GM12892 (cell line): ENCODE measurements at regions not wholly inside any gene's neighbourhood (a gene's known extent, or its start where the extent isn't known, plus 50 kb on each side); places are given as distances from the start of the nearest gene placed in this dataset.

Source experiments
- DNase-seq: peaks from one replicate; pipeline ENCODE4 v3.0.0; 2011; ENCODE audit not compliant: insufficient read length
- FAIRE-seq: peaks from 2 replicates; lab custom pipeline; 2011; peaks lifted over from hg19 to GRCh38; lab: Jason Lieb, UNC
- POLR2A ChIP-seq: IDR thresholded peaks from 2 replicates; pipeline ENCODE4 v1.6.1; 2011; ENCODE audit warnings: low read depth, low read length, control low read depth
- POLR2AphosphoS5 ChIP-seq: IDR thresholded peaks from 2 replicates; pipeline ENCODE4 v1.6.1; 2011; ENCODE audit warnings: low read depth, low read length, control low read depth
- TAF1 ChIP-seq: IDR thresholded peaks from 2 replicates; pipeline ENCODE4 v1.6.1; 2011; ENCODE audit warnings: low read depth, mild to moderate bottlenecking, control low read depth, low read length, borderline replicate concordance

GRCh38 chr3:124075753-124076152, 83.8 kb upstream of the ROPN1 start:
- TF ChIP-seq TAF1 (no peak), POLR2A (no peak), POLR2AphosphoS5 (no peak)
- no peak for DNase-seq
- FAIRE-seq: no peak

DNA sequence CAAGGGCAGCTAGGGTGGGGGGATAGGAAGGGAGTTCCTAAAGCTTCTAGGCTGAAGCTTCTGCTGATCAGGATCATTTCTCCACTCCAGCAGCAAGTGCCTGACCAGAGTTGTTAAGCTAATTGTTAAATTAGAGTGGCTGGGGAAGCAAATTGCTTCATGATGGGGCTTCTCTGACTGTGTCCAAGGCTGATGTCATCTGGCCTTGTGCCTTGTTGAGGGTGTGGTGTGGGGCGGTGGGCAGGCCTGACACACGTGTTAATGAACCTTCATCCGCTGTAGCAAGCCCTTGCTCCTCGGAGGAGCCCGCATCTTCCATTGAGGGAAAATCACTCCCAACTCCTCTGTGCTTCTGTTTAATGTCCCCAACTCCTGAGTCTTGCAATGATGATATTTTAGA, 84.3 kb upstream of the ROPN1 start:
- FAIRE-seq: no peak
- DNase-seq: no peak
- TF ChIP-seq POLR2A (no peak), POLR2AphosphoS5 (no peak), TAF1 (no peak)

DNA sequence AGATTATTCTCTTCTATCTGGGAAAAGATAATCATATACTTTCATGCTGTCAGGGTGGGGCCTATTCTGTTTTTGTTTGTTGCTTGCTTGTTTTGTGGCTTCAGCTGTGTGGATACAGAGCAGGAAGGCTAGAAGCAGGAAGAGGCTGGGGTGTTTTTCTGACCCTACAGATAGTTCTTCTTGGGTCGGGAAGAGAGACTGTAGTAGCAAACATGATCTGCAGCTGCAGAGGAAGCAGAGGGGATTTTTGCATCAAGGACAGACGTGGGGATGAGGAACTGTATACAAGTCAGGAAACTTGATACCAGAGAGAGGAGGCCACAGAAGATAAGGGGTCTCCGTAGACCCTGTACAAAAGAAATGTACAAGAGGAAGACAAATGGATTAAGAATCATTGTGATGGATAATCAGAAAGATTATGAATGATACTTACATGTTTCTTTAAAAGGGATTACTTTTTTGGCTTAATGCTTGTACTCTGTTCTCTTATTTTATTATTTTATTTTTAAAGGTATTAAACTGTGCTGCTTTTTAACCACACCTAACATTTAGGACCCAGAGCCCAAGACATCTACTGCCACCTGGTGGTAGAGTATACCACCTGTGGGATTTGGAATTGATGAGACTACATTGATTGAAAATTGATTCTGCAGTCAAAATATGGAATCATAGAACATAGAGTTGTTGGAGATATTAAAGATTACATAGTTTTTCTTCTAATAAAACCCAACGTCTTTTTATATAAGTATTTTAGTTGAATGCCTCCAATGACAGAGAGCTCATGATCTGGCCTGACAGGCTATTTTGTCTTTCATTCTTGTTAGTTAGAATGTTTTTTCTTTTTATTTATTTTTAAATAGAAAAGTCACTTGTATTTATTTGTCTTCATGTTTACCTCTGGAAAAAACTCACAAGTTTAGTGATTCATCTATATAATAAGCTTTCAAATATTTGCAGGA, 87.3 kb upstream of the ROPN1 start:
- no peak for DNase-seq
- TF ChIP-seq POLR2A (no peak), POLR2AphosphoS5 (no peak), TAF1 (no peak)
- FAIRE-seq: no peak

DNA sequence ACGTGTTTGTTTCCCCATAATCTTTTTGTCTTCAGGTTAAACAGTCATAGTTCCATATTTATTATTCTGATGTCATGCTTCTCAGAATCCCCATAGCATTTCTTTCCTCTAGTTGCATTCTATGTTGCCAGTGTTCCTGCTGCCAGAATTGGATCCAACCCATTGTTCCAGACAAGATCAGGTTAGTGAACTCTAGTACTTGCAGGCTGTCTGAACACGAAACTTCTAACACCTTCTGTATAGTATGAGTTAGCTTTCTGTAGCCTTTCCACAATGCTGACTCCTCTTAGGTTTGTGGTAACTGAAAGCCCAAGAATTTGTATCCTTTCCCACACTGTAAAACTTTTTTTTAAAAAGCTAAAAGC, 88.0 kb upstream of the ROPN1 start:
- no peak for FAIRE-seq
- DNase-seq: no peak
- TF ChIP-seq POLR2A (no peak), TAF1 (no peak), POLR2AphosphoS5 (no peak)

- TF ChIP-seq POLR2A (no peak), TAF1 (no peak), POLR2AphosphoS5 (no peak)
- DNase-seq (no peak), FAIRE-seq (no peak)
Measured at GRCh38 chr3:124082343-124082742, 90.4 kb upstream of the ROPN1 start.

DNA sequence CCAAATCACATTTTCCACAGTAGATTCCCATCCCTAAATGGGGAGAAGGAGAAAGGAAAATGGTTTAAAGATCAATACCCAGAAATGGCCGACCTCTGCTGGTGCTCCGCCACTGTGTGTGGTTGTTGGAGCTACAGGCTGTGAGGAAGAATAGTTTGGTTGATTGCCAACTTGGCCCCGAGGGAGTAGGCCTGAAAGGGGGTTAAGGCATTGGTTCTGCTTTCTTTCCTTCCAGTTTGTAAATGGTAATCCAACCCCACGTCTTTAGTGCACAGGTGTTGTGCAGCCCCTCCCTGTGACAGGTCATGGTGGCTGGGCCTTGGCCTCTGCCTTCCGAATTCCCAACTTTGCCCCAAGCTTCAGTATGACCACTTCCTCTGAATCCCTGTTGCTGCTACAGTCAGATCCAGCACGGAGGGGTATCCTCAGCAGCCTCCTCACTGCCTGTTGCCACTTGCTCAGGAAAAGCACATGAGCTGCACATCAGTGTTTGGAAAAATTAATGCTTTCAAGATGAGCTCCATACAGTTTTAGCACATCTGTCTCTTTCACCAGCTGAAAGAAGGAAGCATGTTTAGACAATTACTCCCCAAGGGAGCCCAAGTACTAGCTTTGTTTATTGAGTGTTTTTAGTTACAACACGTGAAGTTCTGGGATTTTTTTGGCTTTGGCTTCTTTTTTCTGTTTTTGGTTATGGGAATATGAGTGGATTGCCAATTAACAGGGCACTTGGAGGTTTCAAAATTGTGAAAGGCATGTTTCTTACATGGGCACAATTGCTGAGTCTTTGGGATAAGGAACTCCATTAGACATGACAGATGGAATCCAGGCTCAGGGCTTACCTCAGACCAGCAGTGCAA, 92.3 kb upstream of the ROPN1 start:
- TF ChIP-seq TAF1: no peak
- TF ChIP-seq POLR2A: no peak
- TF ChIP-seq POLR2AphosphoS5: no peak
- FAIRE-seq (no peak), DNase-seq (no peak)

- DNase-seq (no peak), FAIRE-seq (no peak)
- no peak for TF ChIP-seq POLR2AphosphoS5
- no peak for TF ChIP-seq POLR2A
- no peak for TF ChIP-seq TAF1
Measured at GRCh38 chr3:124088801-124089200, 96.9 kb upstream of the ROPN1 start.

DNA sequence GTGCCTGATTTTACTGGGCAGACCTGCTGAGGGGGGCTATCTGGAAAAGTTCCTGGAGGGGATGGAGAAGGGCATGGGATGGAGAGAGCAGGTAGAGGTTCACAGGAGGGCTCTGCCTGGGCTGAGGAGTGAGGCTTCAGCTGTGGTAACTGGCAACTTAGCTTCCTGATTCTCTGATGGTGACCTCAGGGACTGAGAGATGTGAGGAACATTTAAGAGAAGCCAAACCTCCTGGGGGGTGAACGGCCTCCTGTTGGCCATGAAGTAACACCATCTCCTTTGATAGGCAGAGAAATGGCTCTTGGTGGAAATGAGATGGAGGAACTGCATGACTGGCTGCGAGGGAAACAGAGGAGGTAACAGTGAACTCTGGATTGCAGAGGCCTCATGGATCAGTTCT, 97.3 kb upstream of the ROPN1 start:
- FAIRE-seq: no peak
- no peak for DNase-seq
- TF ChIP-seq TAF1: no peak
- no peak for TF ChIP-seq POLR2AphosphoS5
- no peak for TF ChIP-seq POLR2A

DNA sequence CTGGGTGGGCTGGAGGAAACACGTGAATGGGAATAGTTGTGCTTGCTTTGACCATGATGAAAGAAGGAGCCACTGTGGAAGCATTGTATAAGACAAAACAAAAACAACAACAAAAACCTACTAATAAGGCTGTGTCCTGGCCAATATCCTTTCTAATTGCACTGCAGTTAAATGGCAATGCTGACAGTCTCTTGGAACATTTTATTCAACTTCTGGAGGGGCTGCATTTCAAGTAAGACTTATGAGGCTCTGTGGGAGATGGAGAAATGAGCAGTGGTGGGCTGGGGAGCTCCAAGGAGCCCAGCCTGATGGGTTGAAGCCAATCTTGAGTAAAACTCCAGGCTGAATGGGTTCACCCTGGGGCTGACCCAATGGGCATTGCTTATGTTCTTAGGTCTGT, 99.8 kb upstream of the ROPN1 start:
- FAIRE-seq (no peak), DNase-seq (no peak)
- TF ChIP-seq TAF1 (no peak), POLR2AphosphoS5 (no peak)

GRCh38 chr3:124092811-124093210, 100.9 kb upstream of the ROPN1 start:
- DNase-seq (no peak), FAIRE-seq (no peak)
- no peak for TF ChIP-seq TAF1

GRCh38 chr3:124094496-124094895, 102.6 kb upstream of the ROPN1 start:
- TF ChIP-seq TAF1 (no peak), POLR2A (no peak)
- FAIRE-seq (no peak), DNase-seq (no peak)
